K562 (cell line): ENCODE measurements at regions not wholly inside any gene's neighbourhood (a gene's known extent, or its start where the extent isn't known, plus 50 kb on each side); places are given as distances from the start of the nearest gene placed in this dataset.

Experiments used
- ATAC-seq: fragments of 200-7000 bp; cut with Tn5 transposase; 3 replicates; pipeline ENCODE4 v1.9.1; 2020; ENCODE audit warnings: moderate library complexity
- BruUV-seq: library from RNA; stranded (reverse); fragments of 400-500 nt; replicated peaks from 2 replicates; lab custom pipeline; 2021; lab: Mats Ljungman, UMichigan
- CTCF ChIA-PET: fragments of 300-600 bp; formaldehyde crosslinking; extraction: SDS; loops from one replicate; lab custom pipeline; 2021; ENCODE audit warnings: low intra/inter-chr PET ratio; lab: Yijun Ruan, JAX
- POLR2A ChIA-PET: fragments of 300-600, 350-650 bp; sonication (Branson Sonifier 250); formaldehyde crosslinking; extraction: SDS; loops from one replicate; lab custom pipeline; 2021; ENCODE audit warnings: antibody characterized with exemption, inconsistent platforms; lab: Yijun Ruan, JAX
- DNase-seq, 4 experiments: peaks; one replicate each; pipeline versions ENCODE4 v3.0.0 to v3.0.0-alpha.2; 2011 to 2018; ENCODE audit warnings: low spot score in 3 of 4, mixed read lengths in 3 of 4; ENCODE audit errors: extremely low read depth in 1 of 4
- FAIRE-seq: peaks from 2 replicates; lab custom pipeline; 2011; peaks lifted over from hg19 to GRCh38; lab: Jason Lieb, UNC
- H2AFZ ChIP-seq: 2 replicates; pipeline ENCODE4 v1.6.0; 2011; ENCODE audit warnings: low read depth, low read length, control low read depth, inconsistent platforms
- H3K27ac ChIP-seq: fragments of 200-600 bp; 3 replicates; pipeline ENCODE4 v1.8.0; 2011; ENCODE audit warnings: low read depth, mild to moderate bottlenecking, control low read depth, inconsistent platforms, low read length, moderate library complexity, mixed read lengths; ENCODE audit errors: extremely low read depth
- H3K27me3 ChIP-seq, 2 experiments: fragments of 300-600 bp in 1 of 2; 2 replicates in 1 of 2; 3 replicates in 1 of 2; pipeline versions ENCODE4 v1.6.0 to v1.8.0; 2011; ENCODE audit warnings: inconsistent platforms in 2 of 2, low read length in 2 of 2, mild to moderate bottlenecking in 1 of 2, mixed read lengths in 1 of 2, moderate library complexity in 1 of 2; ENCODE audit not compliant: control insufficient read depth in 2 of 2, insufficient read depth in 2 of 2
- H3K36me3 ChIP-seq: fragments of 300-600 bp; 3 replicates; pipeline ENCODE4 v1.8.0; 2011; ENCODE audit warnings: mild to moderate bottlenecking, low read length, inconsistent platforms; ENCODE audit not compliant: control insufficient read depth, insufficient read depth
- H3K4me1 ChIP-seq, 2 experiments: fragments of 200-600 bp in 1 of 2; replicated peaks in 1 of 2; 2 replicates in 1 of 2; 3 replicates in 1 of 2; pipeline versions ENCODE4 v1.5.1 to v1.8.0; 2011; ENCODE audit warnings: inconsistent platforms in 2 of 2, low read length in 2 of 2, mild to moderate bottlenecking in 1 of 2, mixed read lengths in 1 of 2, moderate library complexity in 1 of 2; ENCODE audit not compliant: control insufficient read depth in 2 of 2, insufficient read depth in 2 of 2
- H3K4me2 ChIP-seq: 2 replicates; pipeline ENCODE4 v1.6.1; 2011; ENCODE audit warnings: low read length, control low read depth, inconsistent platforms, mixed read lengths; ENCODE audit not compliant: insufficient read depth
- H3K4me3 ChIP-seq: fragments of 200-600 bp; sonication (generic), shearing (Covaris generic); 2 replicates; pipeline ENCODE4 v1.5.1; 2016; ENCODE audit warnings: control low read depth, inconsistent platforms
- H3K79me2 ChIP-seq: fragments of 200-600 bp; 3 replicates; pipeline ENCODE4 v1.8.0; 2011; ENCODE audit warnings: low read length, inconsistent platforms; ENCODE audit not compliant: control insufficient read depth, insufficient read depth
- H3K9ac ChIP-seq, 2 experiments: 2 replicates each; pipeline versions ENCODE4 v1.6.0 to v1.6.1; 2011; ENCODE audit warnings: low read depth in 2 of 2, low read length in 2 of 2, control low read depth in 1 of 2, inconsistent platforms in 1 of 2, mild to moderate bottlenecking in 1 of 2, mixed read lengths in 1 of 2; ENCODE audit not compliant: insufficient read depth in 1 of 2
- H3K9me1 ChIP-seq: one replicate; pipeline ENCODE4 v1.6.0; 2011; ENCODE audit warnings: inconsistent platforms, mild to moderate bottlenecking, low read length, moderate library complexity; ENCODE audit not compliant: control insufficient read depth, insufficient read depth
- H3K9me3 ChIP-seq: replicated peaks from 2 replicates; pipeline ENCODE4 v1.5.1; 2011; ENCODE audit warnings: low read depth, low read length, inconsistent platforms; ENCODE audit not compliant: control insufficient read depth, insufficient read depth
- H4K20me1 ChIP-seq: replicated peaks from 2 replicates; pipeline ENCODE4 v1.6.1; 2011; ENCODE audit warnings: low read length, inconsistent platforms, mixed read lengths; ENCODE audit not compliant: control insufficient read depth, insufficient read depth
- ELF1 ChIP-seq: fragments of 200-800 bp; sonication (Bioruptor generic); IDR thresholded peaks from 2 replicates; pipeline ENCODE4 v1.6.1; 2016; ENCODE audit warnings: missing genetic modification characterization, missing compliant biosample characterization
- FOXM1 ChIP-seq, 2 experiments: fragments of 450-650 bp in 1 of 2; sonication (generic) in 1 of 2; formaldehyde crosslinking in 1 of 2; IDR thresholded peaks; 2 replicates each; pipeline versions ENCODE4 v1.6.1 to v1.9.0; 2017 to 2022; ENCODE audit warnings: low read depth in 2 of 2, mild to moderate bottlenecking in 2 of 2, missing genetic modification reagents in 1 of 2, moderate library complexity in 1 of 2
- GTF2E2 ChIP-seq: fragments of 200-800 bp; sonication (Bioruptor generic); IDR thresholded peaks from 2 replicates; pipeline ENCODE4 v1.6.1; 2016; ENCODE audit warnings: missing genetic modification characterization, missing compliant biosample characterization
- HMG20A ChIP-seq: fragments of 450-650 bp; formaldehyde crosslinking; conservative IDR thresholded peaks from 2 replicates; pipeline ENCODE4 v1.4.0; 2020; ENCODE audit warnings: mild to moderate bottlenecking, mixed read lengths
- JUND ChIP-seq, 2 experiments: IDR thresholded peaks; 2 replicates in 1 of 2; 3 replicates in 1 of 2; pipeline ENCODE4 v1.6.1; 2011; ENCODE audit warnings: borderline replicate concordance in 2 of 2, low read depth in 2 of 2, low read length in 2 of 2, improper control_type of control experiment in 1 of 2, missing biosample characterization in 1 of 2, missing genetic modification characterization in 1 of 2, missing genetic modification reagents in 1 of 2
- LEF1 ChIP-seq: fragments of 450-650 bp; IDR thresholded peaks from 2 replicates; pipeline ENCODE4 v1.6.1; 2016; ENCODE audit warnings: mild to moderate bottlenecking
- MCM5 ChIP-seq: fragments of 450-650 bp; IDR thresholded peaks from 2 replicates; pipeline ENCODE4 v1.6.1; 2016; ENCODE audit warnings: low read depth
- NFATC3 ChIP-seq: fragments of 450-650 bp; IDR thresholded peaks from 2 replicates; pipeline ENCODE4 v1.6.1; 2017; ENCODE audit warnings: mild to moderate bottlenecking
- RBM39 ChIP-seq: fragments of 200-400 bp; formaldehyde crosslinking; optimal IDR thresholded peaks from 2 replicates; pipeline ENCODE3; 2018; ENCODE audit warnings: low read depth, low read length
- RFX1 ChIP-seq: fragments of 450-650 bp; IDR thresholded peaks from 2 replicates; pipeline ENCODE4 v1.6.1; 2016; ENCODE audit warnings: mild to moderate bottlenecking, moderate library complexity
- ZNF175 ChIP-seq: fragments of 200-800 bp; sonication (Bioruptor generic); IDR thresholded peaks from 2 replicates; pipeline ENCODE4 v1.6.1; 2016; ENCODE audit warnings: low read depth, mild to moderate bottlenecking, missing genetic modification characterization, missing compliant biosample characterization
- ZNF311 ChIP-seq: fragments of 250-450 bp; sonication (Bioruptor Pico); IDR thresholded peaks from 2 replicates; pipeline ENCODE4 v1.4.0; 2020; ENCODE audit warnings: mild to moderate bottlenecking, moderate library complexity
- ZNF384 ChIP-seq: IDR thresholded peaks from 2 replicates; pipeline ENCODE4 v1.6.1; 2012; ENCODE audit warnings: low read depth, low read length, improper control_type of control experiment
- ZNF764 ChIP-seq: fragments of 250-450 bp; sonication (Bioruptor Pico); IDR thresholded peaks from 2 replicates; pipeline ENCODE4 v1.4.0; 2020; ENCODE audit warnings: low read depth, mild to moderate bottlenecking, moderate library complexity
- WGBS: fragments of 100-300 bp; shearing (Covaris generic); methylation state at CpG from one replicate; pipeline ENCODE4 v1.1.6; 2016; ENCODE audit warnings: low coverage, mixed read lengths; ENCODE audit not compliant: insufficient coverage; ENCODE audit errors: missing lambda C conversion rate; 5-methylcytosine and 5-hydroxymethylcytosine counted together
- in situ Hi-C: fragments of 300-500 bp; cut with MboI; formaldehyde crosslinking; loops from 4 replicates; pipeline ENCODE4 v1.15.0; 2018; ENCODE audit warnings: inconsistent platforms, mixed read lengths
- intact Hi-C: fragments of 100-400 bp; cut with micrococcal nuclease; formaldehyde crosslinking; loops from 2 replicates; pipeline ENCODE4 v1.14.2; 2022
- TF ChIP-seq, protein P1 (sequence below): sonication (generic); formaldehyde crosslinking; IDR thresholded peaks from 2 replicates; pipeline ENCODE4 v1.8.0; 2022; ENCODE audit warnings: mild to moderate bottlenecking, missing genetic modification reagents

DNA sequence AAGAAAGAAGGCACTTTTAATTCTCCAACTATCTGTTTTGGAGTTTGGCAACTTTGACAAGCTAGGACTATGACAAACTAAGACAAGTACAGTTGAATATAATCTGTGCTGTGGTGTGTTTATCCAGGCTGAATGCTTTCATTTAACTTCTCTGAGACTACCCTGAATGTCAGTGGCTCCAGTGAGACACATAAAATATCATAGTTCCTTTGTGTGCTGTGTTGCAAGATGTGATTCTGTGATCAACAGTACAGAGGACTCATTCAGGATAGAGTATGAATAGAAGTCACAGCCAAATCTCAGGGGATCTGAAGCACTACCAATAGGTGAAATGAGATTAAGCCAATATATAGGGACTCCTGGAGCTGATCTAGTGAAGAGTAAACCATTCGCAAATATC is 876.9 kb upstream of the FBXO33 start:
- DNase-seq (no peak), ATAC-seq (no peak), FAIRE-seq (no peak)
- no peaks in the 10 kb centered on the region for H3K36me3 ChIP-seq
- WGBS: 0% methylated on average over 1 of the region's 1 CpG
- no peak overlapping the region for H3K4me2 ChIP-seq
- H3K9me3 ChIP-seq: no peaks in the 10 kb centered on the region
- H4K20me1 ChIP-seq: no peaks in the 10 kb centered on the region
- no TSS peak for BruUV-seq
- H3K27me3 ChIP-seq: no peaks in the 10 kb centered on the region
- no peaks in the 10 kb centered on the region for H3K4me1 ChIP-seq
- no peak overlapping the region for H2AFZ ChIP-seq
- H3K79me2 ChIP-seq: no peaks in the 10 kb centered on the region
- intact Hi-C loops (no loop called here), in situ Hi-C loops (no loop called here)
- no peak overlapping the region for H3K9ac ChIP-seq
- ChIA-PET CTCF (no interaction called here), POLR2A (no interaction called here)
- no peak overlapping the region for H3K4me3 ChIP-seq
- H3K27ac ChIP-seq: no peak overlapping the region
- H3K9me1 ChIP-seq: no peaks in the 10 kb centered on the region
- TF ChIP-seq JUND (IDR thresholded peaks at IDR 0.05; ENCODE audit: borderline replicate concordance, low read depth, low read length) (no peak), JUND (tag; IDR thresholded peaks at IDR 0.05; ENCODE audit: borderline replicate concordance, low read depth, low read length) (no peak), ZNF764 (CRISPR knock-in tag) (no peak), HMG20A (CRISPR knock-in tag) (no peak), ZNF311 (CRISPR knock-in tag) (no peak), ZNF384 (no peak), ZNF175 (CRISPR knock-in tag) (no peak), RFX1 (no peak), ELF1 (tag) (no peak), NFATC3 (no peak), GTF2E2 (tag) (no peak), RBM39 (no peak), FOXM1 (IDR thresholded peaks at IDR 0.05; ENCODE audit: low read depth) (no peak), FOXM1 (CRISPR knock-in tag; IDR thresholded peaks at IDR 0.05; ENCODE audit: low read depth) (no peak), LEF1 (no peak), MCM5 (no peak)
- TF ChIP-seq, protein P1, sequence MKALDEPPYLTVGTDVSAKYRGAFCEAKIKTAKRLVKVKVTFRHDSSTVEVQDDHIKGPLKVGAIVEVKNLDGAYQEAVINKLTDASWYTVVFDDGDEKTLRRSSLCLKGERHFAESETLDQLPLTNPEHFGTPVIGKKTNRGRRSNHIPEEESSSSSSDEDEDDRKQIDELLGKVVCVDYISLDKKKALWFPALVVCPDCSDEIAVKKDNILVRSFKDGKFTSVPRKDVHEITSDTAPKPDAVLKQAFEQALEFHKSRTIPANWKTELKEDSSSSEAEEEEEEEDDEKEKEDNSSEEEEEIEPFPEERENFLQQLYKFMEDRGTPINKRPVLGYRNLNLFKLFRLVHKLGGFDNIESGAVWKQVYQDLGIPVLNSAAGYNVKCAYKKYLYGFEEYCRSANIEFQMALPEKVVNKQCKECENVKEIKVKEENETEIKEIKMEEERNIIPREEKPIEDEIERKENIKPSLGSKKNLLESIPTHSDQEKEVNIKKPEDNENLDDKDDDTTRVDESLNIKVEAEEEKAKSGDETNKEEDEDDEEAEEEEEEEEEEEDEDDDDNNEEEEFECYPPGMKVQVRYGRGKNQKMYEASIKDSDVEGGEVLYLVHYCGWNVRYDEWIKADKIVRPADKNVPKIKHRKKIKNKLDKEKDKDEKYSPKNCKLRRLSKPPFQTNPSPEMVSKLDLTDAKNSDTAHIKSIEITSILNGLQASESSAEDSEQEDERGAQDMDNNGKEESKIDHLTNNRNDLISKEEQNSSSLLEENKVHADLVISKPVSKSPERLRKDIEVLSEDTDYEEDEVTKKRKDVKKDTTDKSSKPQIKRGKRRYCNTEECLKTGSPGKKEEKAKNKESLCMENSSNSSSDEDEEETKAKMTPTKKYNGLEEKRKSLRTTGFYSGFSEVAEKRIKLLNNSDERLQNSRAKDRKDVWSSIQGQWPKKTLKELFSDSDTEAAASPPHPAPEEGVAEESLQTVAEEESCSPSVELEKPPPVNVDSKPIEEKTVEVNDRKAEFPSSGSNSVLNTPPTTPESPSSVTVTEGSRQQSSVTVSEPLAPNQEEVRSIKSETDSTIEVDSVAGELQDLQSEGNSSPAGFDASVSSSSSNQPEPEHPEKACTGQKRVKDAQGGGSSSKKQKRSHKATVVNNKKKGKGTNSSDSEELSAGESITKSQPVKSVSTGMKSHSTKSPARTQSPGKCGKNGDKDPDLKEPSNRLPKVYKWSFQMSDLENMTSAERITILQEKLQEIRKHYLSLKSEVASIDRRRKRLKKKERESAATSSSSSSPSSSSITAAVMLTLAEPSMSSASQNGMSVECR (CRISPR knock-in tag): no peak
